K562 (cell line): ENCODE measurements at regions not wholly inside any gene's neighbourhood (a gene's known extent, or its start where the extent isn't known, plus 50 kb on each side); places are given as distances from the start of the nearest gene placed in this dataset.

Source experiments
- ASH1L ChIP-seq: fragments of 450-650 bp; IDR thresholded peaks from 2 replicates; pipeline ENCODE4 v1.6.1; 2018; ENCODE audit warnings: borderline replicate concordance, mild to moderate bottlenecking, low read depth; ENCODE audit not compliant: partially characterized antibody
- BMI1 ChIP-seq: fragments of 150-350 bp; IDR thresholded peaks from 2 replicates; pipeline ENCODE4 v1.6.1; 2014; ENCODE audit warnings: low read length
- CBFA2T3 ChIP-seq: fragments of 450-650 bp; IDR thresholded peaks from 2 replicates; pipeline ENCODE4 v1.6.1; 2017
- FIP1L1 ChIP-seq: fragments of 200-400 bp; formaldehyde crosslinking; IDR thresholded peaks from 2 replicates; pipeline ENCODE4 v1.6.1; 2018; ENCODE audit warnings: mild to moderate bottlenecking, low read depth, low read length; ENCODE audit not compliant: poor library complexity, severe bottlenecking
- HLTF ChIP-seq: fragments of 450-650 bp; IDR thresholded peaks from 2 replicates; pipeline ENCODE4 v1.6.1; 2016
- ILK ChIP-seq: fragments of 450-650 bp; IDR thresholded peaks from 2 replicates; pipeline ENCODE4 v1.6.1; 2016; ENCODE audit warnings: missing genetic modification characterization, low read depth, mild to moderate bottlenecking, missing compliant biosample characterization, moderate library complexity, borderline replicate concordance
- KLF16 ChIP-seq: IDR thresholded peaks from 2 replicates; pipeline ENCODE4 v1.6.1; 2016; ENCODE audit warnings: antibody characterized with exemption
- PHB2 ChIP-seq: fragments of 450-650 bp; IDR thresholded peaks from 2 replicates; pipeline ENCODE4 v1.6.1; 2017; ENCODE audit warnings: low read depth
- PRPF4 ChIP-seq: fragments of 200-400 bp; formaldehyde crosslinking; IDR thresholded peaks from one replicate; pipeline ENCODE4 v1.6.1; 2017; ENCODE audit warnings: low read length, low read depth, mild to moderate bottlenecking; ENCODE audit not compliant: insufficient read depth, poor library complexity, severe bottlenecking
- RNF2 ChIP-seq: sonication (generic); IDR thresholded peaks from 2 replicates; pipeline ENCODE4 v1.6.1; 2016
- SMAD1 ChIP-seq: fragments of 150-350 bp; IDR thresholded peaks from 2 replicates; pipeline ENCODE4 v1.6.1; 2014; ENCODE audit warnings: low read length, low read depth; ENCODE audit not compliant: partially characterized antibody
- SMAD2 ChIP-seq: fragments of 150-350 bp; IDR thresholded peaks from 2 replicates; pipeline ENCODE4 v1.6.1; 2014; ENCODE audit warnings: low read depth, mild to moderate bottlenecking, low read length
- SMAD3 ChIP-seq: fragments of 450-650 bp; formaldehyde crosslinking; conservative IDR thresholded peaks from 2 replicates; pipeline ENCODE4 v1.4.0; 2020; ENCODE audit warnings: mild to moderate bottlenecking
- SMC3 ChIP-seq: conservative IDR thresholded peaks from 2 replicates; pipeline ENCODE4 v1.6.1; 2011; ENCODE audit warnings: low read depth, low read length, improper control_type of control experiment; ENCODE audit not compliant: insufficient read depth
- SOX6 ChIP-seq: fragments of 450-650 bp; IDR thresholded peaks from 2 replicates; pipeline ENCODE4 v1.6.1; 2014; ENCODE audit warnings: mild to moderate bottlenecking
- TAF1 ChIP-seq: IDR thresholded peaks from 2 replicates; pipeline ENCODE4 v1.6.1; 2011; ENCODE audit warnings: mild to moderate bottlenecking, low read length, moderate library complexity; ENCODE audit not compliant: insufficient read depth, control insufficient read depth, severe bottlenecking; ENCODE audit errors: extremely low read depth
- U2AF1 ChIP-seq: fragments of 200-400 bp; formaldehyde crosslinking; optimal IDR thresholded peaks from 2 replicates; pipeline ENCODE3; 2017; ENCODE audit warnings: mild to moderate bottlenecking, low read depth, low read length, moderate library complexity
- ZBTB8A ChIP-seq: fragments of 450-650 bp; IDR thresholded peaks from 2 replicates; pipeline ENCODE4 v1.6.1; 2018; ENCODE audit warnings: mild to moderate bottlenecking, moderate library complexity; ENCODE audit not compliant: partially characterized antibody
- ZNF124 ChIP-seq: sonication (generic); formaldehyde crosslinking; IDR thresholded peaks from 2 replicates; pipeline ENCODE4 v1.8.1; 2022; ENCODE audit warnings: missing genetic modification reagents
- ZNF217 ChIP-seq: sonication (generic); formaldehyde crosslinking; IDR thresholded peaks from 2 replicates; pipeline ENCODE4 v1.8.0; 2022; ENCODE audit warnings: mild to moderate bottlenecking, missing genetic modification reagents
- ZNF354B ChIP-seq: fragments of 250-450 bp; sonication (Bioruptor Pico); IDR thresholded peaks from 2 replicates; pipeline ENCODE4 v1.4.0; 2020
- ZNF695 ChIP-seq: fragments of 450-650 bp; formaldehyde crosslinking; IDR thresholded peaks from 2 replicates; pipeline ENCODE4 v1.4.0; 2020; ENCODE audit warnings: mild to moderate bottlenecking, moderate library complexity
- ZNF76 ChIP-seq: fragments of 250-450 bp; sonication (Bioruptor Pico); IDR thresholded peaks from 2 replicates; pipeline ENCODE4 v1.4.0; 2020; ENCODE audit warnings: mild to moderate bottlenecking, moderate library complexity, borderline replicate concordance
- ZNF830 ChIP-seq: fragments of 250-450 bp; sonication (Bioruptor Pico); IDR thresholded peaks from 2 replicates; pipeline ENCODE4 v1.5.0; 2021; ENCODE audit warnings: mild to moderate bottlenecking
- TF ChIP-seq, protein P1 (sequence below): IDR thresholded peaks from 2 replicates; pipeline ENCODE4 v1.6.1; 2014; ENCODE audit warnings: antibody characterized with exemption
- TF ChIP-seq, protein P2 (sequence below): sonication (generic); formaldehyde crosslinking; IDR thresholded peaks from 2 replicates; pipeline ENCODE4 v1.8.1; 2022; ENCODE audit warnings: missing genetic modification reagents
- TF ChIP-seq, protein P3 (sequence below): sonication (generic); formaldehyde crosslinking; IDR thresholded peaks from 2 replicates; pipeline ENCODE4 v1.8.0; 2023; ENCODE audit warnings: mild to moderate bottlenecking, missing genetic modification reagents

DNA sequence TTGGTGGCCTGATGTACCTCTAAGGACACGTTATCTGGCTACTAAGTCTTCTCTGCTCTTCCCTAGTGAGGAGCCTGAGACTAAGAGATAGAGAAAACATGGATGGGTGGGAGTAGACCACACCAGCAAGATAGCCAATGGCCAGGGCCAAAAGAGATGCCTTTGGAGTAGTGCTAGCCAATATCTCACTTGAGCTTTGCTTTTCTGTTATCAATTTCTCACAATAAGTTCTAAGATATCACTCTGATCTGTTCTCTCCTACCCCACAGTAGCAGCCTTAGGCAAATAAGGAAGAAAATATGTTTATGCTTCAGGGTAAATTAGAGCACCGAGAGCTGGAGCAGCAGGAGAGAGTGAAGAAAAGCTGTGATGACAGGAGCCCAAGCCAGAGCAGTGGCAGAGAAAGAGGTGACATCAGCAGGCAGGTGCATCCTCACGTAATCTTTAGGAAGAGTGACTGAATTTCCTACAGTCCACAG, 343.9 kb upstream of the NOCT start (continued):
- TF ChIP-seq, protein P1, sequence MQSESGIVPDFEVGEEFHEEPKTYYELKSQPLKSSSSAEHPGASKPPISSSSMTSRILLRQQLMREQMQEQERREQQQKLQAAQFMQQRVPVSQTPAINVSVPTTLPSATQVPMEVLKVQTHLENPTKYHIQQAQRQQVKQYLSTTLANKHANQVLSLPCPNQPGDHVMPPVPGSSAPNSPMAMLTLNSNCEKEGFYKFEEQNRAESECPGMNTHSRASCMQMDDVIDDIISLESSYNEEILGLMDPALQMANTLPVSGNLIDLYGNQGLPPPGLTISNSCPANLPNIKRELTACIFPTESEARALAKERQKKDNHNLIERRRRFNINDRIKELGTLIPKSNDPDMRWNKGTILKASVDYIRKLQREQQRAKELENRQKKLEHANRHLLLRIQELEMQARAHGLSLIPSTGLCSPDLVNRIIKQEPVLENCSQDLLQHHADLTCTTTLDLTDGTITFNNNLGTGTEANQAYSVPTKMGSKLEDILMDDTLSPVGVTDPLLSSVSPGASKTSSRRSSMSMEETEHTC = no peak
- TF ChIP-seq ILK (tag) (no peak), ZNF695 (no peak), ZNF124 (CRISPR knock-in tag) (no peak), BMI1 (no peak), SMAD1 (no peak), ZNF76 (CRISPR knock-in tag) (no peak), SMAD2 (no peak), CBFA2T3 (peak; percentile 97), ASH1L (no peak), PHB2 (peak; percentile 74; the same call in 1 of the 2 replicates), ZBTB8A (no peak), ZNF217 (CRISPR knock-in tag) (no peak), TAF1 (no peak), ZNF830 (CRISPR knock-in tag) (no peak), SMC3 (no peak), SOX6 (peak; percentile 94), ZNF354B (CRISPR knock-in tag) (no peak), SMAD3 (CRISPR knock-in tag) (no peak), FIP1L1 (no peak), U2AF1 (no peak), PRPF4 (no peak), KLF16 (peak; percentile 89), HLTF (no peak), RNF2 (peak; percentile 49; the same call in 1 of the 2 replicates)
- TF ChIP-seq, protein P2, sequence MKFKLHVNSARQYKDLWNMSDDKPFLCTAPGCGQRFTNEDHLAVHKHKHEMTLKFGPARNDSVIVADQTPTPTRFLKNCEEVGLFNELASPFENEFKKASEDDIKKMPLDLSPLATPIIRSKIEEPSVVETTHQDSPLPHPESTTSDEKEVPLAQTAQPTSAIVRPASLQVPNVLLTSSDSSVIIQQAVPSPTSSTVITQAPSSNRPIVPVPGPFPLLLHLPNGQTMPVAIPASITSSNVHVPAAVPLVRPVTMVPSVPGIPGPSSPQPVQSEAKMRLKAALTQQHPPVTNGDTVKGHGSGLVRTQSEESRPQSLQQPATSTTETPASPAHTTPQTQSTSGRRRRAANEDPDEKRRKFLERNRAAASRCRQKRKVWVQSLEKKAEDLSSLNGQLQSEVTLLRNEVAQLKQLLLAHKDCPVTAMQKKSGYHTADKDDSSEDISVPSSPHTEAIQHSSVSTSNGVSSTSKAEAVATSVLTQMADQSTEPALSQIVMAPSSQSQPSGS = no peak
- TF ChIP-seq, protein P3, sequence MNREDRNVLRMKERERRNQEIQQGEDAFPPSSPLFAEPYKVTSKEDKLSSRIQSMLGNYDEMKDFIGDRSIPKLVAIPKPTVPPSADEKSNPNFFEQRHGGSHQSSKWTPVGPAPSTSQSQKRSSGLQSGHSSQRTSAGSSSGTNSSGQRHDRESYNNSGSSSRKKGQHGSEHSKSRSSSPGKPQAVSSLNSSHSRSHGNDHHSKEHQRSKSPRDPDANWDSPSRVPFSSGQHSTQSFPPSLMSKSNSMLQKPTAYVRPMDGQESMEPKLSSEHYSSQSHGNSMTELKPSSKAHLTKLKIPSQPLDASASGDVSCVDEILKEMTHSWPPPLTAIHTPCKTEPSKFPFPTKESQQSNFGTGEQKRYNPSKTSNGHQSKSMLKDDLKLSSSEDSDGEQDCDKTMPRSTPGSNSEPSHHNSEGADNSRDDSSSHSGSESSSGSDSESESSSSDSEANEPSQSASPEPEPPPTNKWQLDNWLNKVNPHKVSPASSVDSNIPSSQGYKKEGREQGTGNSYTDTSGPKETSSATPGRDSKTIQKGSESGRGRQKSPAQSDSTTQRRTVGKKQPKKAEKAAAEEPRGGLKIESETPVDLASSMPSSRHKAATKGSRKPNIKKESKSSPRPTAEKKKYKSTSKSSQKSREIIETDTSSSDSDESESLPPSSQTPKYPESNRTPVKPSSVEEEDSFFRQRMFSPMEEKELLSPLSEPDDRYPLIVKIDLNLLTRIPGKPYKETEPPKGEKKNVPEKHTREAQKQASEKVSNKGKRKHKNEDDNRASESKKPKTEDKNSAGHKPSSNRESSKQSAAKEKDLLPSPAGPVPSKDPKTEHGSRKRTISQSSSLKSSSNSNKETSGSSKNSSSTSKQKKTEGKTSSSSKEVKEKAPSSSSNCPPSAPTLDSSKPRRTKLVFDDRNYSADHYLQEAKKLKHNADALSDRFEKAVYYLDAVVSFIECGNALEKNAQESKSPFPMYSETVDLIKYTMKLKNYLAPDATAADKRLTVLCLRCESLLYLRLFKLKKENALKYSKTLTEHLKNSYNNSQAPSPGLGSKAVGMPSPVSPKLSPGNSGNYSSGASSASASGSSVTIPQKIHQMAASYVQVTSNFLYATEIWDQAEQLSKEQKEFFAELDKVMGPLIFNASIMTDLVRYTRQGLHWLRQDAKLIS (CRISPR knock-in tag) = no peak
